DMS53 treated with DMSO at 0.1 percent for 48 hours (cell line): ENCODE measurements at regions not wholly inside any gene's neighbourhood (a gene's known extent, or its start where the extent isn't known, plus 50 kb on each side); places are given as distances from the start of the nearest gene placed in this dataset.

Experiments used
- DNase-seq: peaks from one replicate; lab custom pipeline; 2025; ENCODE audit not compliant: unreplicated experiment; lab: John Stamatoyannopoulos, UW

DNA sequence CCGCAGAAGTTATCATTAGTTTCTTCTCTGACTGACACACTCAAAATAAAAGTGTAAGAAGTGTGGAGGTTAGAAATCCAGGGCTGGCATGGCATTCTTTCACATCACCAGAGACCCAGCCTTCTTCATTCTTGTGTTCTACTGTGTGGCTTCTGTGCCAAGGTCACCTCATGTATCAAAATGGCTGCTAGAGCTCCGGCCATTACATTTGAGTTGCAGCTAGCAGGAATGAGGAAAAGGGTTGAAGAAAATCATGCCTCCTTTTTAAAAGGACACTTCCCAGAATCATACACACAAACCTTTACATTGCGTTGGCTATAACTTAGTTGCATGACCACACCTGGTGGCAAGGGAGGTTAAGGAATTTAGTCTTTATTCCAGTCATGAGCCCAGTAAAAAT is 345.6 kb upstream of the PROK2 start:
- no peak for DNase-seq

GRCh38 chr3:72129501-72130094 is 344.6 kb upstream of the PROK2 start:
- DNase-seq: no peak

- DNase-seq: no peak
Observed at GRCh38 chr3:72128921-72129320, 344.0 kb upstream of the PROK2 start.

DNA sequence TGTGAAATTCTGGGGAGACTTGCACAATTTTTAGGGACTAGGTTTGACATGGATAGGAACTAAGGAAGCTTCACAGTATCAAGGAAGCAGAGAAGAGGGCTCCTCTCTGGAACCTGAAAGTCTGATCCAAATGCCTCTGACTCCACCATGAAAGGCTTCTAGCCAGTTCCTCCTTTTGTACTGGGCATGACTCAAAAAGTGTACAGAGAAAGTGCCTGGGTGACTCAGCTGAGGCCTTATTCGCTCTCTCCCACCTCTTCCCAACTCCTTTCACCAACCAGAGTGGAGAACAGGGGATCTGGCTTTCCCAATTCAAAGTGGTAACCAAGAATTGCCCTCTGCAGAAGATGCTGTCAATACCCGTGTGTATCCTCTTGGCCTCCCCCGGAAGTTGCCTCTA is 342.9 kb upstream of the PROK2 start:
- no peak for DNase-seq

DNA sequence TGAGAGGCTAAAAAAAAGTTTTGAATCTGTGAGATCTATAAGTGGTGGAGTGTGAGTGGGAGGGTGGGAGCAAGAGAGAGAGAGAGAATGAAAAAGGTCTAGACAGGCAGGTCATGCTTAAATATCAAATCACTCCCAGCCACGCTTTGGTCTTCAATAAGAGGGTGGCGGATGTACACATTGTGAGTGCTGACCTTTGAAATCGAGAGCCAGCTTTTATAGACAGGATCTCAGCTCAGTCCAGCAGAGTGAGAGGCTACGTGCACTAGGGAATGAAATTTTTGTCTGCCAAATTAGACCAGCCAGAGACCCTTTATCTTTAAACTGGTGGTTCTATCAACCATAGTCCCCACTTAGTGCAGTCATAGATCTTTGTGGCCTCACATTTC is 342.3 kb upstream of the PROK2 start:
- no peak for DNase-seq

GRCh38 chr3:72126441-72127223 is 341.7 kb upstream of the PROK2 start:
- no peak for DNase-seq

GRCh38 chr3:72123908-72124441 is 339.0 kb upstream of the PROK2 start:
- no peak for DNase-seq

DNA sequence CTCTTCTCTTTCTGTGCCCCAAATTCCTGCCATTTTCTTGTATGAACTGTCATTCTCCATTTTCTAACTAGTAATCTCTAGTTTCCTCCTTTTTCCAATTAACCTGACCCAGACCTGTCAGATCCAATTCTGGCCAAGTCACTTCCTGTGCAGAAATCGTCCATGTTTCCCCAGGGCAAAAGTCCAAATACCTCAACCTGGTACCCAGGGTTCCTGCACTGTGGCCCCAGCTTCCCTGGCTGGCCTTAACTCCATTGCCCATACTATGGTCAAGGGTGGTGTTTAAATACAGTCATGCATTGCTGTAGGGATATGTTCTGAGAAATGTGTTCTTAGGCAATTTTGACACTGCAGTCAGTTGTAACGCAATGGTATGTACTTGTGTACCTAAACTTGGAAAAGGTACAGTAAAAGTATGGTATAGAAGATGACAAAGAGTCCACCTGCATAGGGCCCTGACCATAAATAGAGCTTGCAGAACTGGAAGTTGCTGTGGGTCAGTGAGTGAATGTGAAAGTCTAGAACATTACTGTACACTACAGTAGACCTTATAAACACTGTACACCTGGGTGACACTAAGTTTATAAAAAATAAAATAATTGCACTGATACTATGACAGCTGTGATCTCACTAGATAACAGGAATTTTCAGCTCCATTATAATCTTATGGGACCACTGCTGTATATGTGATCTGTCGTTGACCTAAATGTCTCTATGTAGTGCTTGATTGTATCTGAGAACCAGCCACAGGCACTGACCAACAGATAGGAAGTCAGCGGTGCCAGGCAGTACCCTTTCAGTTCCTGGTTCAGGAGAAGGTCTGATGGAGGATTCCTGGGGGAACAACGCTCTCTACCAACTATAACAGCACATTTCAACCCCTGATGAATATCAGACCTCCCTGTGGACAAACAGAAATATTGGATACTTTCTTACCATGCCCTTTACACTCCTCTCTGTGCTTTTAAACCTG is 336.1 kb upstream of the PROK2 start:
- no peak for DNase-seq

DNA sequence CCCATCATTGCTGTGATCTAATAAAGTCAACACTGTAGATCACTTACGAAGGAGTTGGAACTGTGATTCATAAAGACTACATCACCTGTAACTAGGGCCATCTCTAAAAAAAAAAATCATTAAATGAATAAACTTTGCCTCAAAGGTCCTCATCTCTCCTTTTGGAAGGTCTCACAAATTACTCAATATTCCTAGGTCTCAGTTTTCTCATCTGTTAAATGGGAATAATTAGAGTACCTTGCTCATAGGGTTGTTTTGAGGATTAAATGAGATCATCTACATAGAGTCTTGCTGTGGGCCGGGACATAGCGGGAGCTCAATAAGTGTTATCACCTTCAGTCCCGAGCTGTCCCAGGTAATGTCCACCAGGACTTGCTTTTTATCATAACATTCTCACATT is 335.1 kb upstream of the PROK2 start:
- DNase-seq: no peak

GRCh38 chr3:72118628-72119027 is 333.7 kb upstream of the PROK2 start:
- no peak for DNase-seq

DNA sequence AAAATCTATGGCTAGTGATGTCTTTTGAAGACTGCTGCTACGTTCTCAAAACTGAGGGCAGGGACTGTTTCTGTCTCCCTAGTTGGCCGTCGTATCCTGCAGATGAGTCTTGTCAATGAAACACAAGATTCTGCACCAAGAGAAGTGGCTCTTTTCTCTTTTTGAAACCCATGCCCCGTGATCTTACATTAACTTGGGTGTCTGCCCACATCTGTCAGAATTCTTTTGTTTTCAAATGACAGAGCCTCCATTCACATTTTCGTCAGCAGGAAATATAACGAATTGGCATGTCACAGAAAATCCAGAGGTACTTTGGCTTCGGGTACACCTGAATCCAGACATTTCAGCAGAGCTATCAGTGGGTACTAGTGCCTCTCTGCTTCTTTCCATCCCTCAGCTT is 331.3 kb upstream of the PROK2 start:
- no peak for DNase-seq

DNA sequence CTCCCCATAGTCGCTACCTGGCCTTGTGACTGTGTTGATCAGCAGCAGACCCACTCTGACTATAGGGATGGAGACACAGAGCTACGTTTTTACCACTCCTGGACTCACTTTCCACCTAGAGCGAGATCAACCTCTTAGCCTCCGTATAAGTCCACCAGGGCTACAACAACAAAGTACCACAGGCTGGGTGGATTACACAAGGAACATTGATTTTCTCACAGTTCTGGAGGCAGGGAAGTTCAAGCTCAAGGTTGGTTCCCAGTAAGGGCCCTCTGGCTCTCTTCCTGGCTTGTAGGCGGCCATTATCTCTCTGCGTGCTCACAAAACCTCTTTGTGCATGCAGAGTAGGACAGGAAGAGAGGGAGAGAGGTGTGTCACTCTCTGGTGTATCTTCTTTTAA is 330.4 kb upstream of the PROK2 start:
- DNase-seq: no peak

GRCh38 chr3:72114773-72115172 is 329.8 kb upstream of the PROK2 start:
- no peak for DNase-seq

- DNase-seq: no peak
Observed at GRCh38 chr3:72113964-72114363, 329.0 kb upstream of the PROK2 start.

- DNase-seq: no peak
Observed at GRCh38 chr3:72113564-72113963, 328.6 kb upstream of the PROK2 start.

DNA sequence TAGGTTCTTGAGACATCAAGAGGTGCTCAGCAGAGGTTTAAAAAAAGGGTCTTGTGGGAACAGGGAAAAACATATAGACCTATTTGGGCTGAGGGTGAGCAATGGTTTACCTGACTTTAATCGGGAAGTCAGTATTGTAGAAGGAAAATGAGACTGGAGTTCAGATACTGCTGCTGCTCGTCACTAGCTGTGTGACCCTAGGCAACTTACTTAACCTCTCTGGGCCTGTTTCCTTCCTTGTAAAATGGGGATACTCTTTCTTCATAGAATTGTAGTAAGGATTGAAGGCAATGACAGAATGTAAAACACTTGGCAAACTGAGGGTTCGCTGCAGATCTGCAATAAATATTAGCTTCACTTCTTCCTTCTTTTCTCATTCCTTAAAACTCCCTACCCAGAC is 327.5 kb upstream of the PROK2 start:
- DNase-seq: no peak

- no peak for DNase-seq
Observed at GRCh38 chr3:72111265-72112205, 326.6 kb upstream of the PROK2 start.

DNA sequence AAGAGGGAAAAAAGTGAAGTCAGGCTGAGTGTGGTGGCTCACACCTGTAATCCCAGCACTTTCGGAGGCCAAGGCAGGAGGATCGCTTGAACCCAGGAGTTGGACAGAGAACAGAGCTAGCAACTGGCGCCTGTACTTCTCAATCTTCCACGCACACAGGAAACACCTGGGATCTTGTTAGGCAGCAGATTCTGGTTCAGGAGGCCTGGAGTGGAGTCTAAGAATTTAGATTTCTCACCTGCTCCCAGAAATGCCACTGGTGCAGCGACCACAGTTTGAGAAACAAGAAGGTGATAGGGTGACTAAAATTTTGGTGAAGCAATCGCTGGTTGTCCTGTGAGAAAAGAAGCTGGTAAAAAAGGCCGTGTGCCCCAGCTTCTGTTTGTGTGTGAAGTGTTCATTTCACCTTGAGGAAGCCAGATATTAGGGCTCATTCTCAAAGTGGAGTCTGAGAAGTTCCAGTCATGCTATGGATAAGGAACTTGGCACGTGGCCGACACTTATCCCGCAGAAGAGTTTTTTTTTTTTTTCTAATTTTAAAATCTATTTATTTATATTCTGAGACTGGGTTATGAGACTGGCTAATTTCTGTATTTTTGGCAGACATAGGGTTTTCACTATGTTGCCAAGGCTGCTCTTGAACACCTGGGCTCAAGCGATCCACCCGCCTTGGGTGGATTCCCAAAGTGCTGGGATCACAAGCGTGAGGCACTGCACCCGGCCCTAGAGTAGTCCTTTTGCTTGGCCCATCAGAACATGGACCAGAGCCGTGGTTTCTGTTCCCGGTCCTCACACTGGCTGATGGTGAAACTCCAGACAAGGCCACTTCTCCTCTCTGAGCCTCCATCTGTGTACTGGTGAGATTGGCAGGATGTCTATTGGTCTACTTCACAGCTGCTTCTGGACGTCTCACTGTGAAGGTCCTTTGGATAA is 324.6 kb upstream of the PROK2 start:
- DNase-seq: no peak

- no peak for DNase-seq
Observed at GRCh38 chr3:72105306-72105705, 320.4 kb upstream of the PROK2 start.
